GM12873 (cell line): ENCODE measurements at regions not wholly inside any gene's neighbourhood (a gene's known extent, or its start where the extent isn't known, plus 50 kb on each side); places are given as distances from the start of the nearest gene placed in this dataset.

Source experiments
- TF ChIP-seq, protein P1 (sequence below): IDR thresholded peaks from 2 replicates; pipeline ENCODE4 v1.5.1; 2012; ENCODE audit warnings: low read depth, mild to moderate bottlenecking, moderate library complexity, low read length, control low read depth; ENCODE audit not compliant: insufficient read depth; ENCODE audit errors: missing control alignments

DNA sequence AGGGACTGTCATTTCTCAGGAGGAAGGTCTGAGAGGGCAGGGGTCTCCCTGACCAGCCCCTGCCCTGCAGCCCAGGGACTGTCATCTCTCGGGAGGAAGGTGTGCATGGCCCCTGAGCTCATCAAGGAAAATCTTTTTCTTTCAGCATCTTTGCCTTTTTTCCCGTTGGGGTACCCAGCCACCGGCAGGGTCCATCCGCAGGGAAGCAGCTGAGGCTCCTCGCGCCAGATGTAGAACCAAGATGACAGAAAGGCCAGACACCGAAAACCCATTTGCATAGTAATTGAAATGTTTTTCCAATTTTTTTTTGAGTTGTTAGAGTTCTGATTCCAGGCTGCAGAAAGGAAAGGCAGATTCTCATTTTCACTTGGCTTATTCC is 613.9 kb downstream of the TBC1D22A start:
- TF ChIP-seq, protein P1, sequence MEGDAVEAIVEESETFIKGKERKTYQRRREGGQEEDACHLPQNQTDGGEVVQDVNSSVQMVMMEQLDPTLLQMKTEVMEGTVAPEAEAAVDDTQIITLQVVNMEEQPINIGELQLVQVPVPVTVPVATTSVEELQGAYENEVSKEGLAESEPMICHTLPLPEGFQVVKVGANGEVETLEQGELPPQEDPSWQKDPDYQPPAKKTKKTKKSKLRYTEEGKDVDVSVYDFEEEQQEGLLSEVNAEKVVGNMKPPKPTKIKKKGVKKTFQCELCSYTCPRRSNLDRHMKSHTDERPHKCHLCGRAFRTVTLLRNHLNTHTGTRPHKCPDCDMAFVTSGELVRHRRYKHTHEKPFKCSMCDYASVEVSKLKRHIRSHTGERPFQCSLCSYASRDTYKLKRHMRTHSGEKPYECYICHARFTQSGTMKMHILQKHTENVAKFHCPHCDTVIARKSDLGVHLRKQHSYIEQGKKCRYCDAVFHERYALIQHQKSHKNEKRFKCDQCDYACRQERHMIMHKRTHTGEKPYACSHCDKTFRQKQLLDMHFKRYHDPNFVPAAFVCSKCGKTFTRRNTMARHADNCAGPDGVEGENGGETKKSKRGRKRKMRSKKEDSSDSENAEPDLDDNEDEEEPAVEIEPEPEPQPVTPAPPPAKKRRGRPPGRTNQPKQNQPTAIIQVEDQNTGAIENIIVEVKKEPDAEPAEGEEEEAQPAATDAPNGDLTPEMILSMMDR = no peak

DNA sequence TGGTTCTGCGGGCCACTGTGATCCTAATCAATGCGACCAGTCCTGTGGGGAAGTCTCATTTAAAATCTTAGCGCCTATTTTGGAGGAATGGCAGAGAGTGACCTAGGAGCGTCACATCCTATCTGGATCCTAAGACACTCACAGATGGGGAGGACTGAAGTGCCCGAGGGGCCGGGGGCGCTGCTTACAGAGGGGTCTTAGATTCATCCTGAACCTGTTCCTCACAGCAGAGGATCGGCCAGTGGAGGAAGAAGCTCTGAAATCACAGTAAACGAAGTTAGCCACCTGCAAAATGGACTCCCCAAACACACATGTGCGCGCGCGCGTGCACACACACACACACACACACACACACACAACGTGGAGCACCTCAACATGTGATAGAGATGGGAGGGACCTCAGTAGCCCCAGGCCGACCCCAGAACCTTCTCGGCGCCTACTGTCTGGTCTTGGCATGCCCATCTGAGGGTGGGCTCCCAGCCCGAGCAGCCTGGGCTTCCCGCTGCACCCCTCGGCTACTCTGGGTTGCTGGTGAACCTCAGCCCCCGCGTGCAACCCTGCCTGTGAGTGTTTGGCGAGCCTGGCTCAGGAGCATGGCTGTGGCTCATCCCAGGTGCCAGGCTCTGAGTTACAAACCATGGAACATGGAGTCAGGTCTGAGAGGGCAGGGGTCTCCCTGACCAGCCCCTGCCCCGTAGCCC is 613.3 kb downstream of the TBC1D22A start:
- TF ChIP-seq, protein P1 = no peak

DNA sequence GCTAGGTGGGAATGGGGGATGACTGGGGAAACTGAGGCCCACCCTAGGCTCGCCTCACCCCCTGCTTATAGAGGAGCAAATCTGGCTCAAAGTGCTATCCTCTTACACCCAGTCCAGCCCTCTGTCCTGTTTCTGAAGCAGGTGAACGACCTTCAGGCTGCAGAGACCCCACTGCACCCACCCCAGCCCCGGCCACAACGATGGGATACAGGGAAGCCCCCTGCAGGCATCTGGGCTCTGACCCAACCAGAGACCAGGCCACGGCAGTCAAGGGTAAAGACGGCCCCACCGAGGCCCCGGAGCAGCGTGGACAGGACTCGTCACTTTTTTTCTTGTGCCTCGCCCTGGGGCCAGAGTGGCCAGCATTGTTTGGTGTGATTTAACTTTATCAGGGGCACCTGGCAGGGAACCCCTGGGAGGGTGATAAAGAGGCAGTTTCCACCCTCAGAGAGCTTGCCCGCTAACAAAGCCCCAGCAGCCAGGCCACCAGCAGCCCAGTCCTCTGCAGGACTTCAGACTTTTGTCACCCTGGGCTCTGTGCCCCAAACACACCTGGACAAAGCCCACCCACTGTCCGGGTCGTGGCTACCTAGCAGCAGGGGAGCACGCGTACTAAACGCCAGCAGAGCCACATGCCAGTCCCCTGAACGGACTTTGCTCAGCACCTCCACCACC is 612.6 kb downstream of the TBC1D22A start:
- TF ChIP-seq, protein P1 = no peak

DNA sequence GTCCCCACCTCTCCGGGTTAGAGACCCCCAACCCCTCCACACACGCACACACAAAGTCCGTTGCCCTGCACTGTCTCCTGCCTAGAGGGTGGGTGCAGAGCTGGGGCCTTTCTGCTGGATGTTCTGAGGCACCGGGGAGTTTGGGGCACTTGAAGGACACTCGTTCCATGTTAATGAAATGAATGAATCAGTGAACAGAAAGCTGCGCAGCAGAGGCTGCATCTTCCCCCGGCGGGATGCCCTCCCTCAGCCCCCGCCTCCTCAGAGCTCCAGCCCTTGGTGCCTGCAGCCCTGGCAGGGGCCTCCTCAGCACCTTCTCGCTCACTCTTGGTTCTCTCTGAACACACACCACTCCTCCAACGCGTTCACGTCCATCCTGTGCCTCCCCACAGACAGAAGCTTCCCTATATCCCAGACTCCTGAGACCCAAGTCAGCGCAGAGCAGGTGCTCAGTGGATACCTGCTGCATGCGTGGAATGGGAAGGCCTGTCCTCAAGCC is 611.9 kb downstream of the TBC1D22A start:
- TF ChIP-seq, protein P1 = no peak

DNA sequence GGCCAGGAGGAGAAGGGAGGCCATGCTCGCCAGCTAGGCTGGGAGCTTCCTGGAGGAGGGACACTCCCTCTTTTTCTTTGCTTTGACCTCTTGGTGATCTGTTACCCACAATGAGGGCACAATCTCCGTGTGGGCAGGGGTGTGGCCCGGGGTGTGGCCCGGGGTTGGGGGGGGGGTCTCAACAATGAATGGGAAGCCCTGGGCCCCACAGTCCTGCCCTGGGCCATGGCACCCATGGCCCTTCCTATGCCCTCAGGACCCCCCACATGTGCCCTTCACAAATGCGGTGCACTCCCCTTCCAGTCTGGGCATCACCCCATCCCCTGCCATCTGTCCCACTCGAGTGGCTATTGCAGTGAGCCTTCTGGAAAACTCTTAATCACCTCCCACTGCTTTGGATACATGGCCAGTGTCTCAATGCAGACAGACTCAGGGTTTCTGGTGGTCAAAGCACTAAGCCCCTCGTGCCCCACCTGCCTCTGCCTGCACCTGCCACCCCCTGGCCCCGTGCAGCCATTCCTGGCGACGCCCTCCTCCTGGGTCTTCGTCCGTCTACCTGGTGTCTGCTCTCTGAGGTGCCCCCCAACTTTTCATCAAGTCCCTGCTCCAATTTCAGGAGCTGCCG is 611.3 kb downstream of the TBC1D22A start:
- TF ChIP-seq, protein P1 = no peak

DNA sequence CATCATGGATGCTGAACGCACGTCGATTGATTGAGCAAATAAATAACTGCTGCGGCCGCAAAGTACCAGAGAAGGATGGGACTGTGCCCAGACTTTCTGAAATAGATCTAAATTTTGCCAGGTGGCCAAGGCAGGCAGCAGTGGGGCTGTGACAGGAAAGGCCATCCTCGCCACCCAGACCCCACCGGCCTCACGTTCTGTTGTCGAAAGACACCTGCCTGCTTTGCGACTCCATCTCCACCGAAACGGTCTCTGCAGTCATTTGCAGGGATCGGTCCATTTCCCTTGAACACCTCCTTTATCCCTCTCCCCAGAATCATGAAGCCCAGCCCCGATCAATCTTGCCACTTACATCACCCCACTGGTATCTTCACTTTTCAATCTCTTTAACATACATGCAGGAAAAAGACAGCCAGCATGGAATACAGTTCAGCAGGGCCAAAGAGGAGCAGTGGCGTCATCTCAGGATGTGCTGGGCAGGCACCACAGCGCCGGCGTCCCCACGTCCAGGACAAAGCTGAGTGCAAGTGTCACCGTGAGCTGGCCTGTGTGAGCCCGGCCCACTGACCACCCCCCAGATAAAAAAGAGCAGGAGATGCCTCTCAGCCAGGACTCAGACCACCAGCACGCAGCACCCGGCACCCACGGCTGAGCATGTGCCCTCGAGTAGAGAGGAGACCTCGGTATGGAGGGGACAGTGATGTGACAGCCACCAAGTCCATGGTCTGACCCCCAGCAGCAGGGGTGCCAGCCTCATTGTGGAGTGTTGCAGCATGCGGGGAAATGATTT is 610.3 kb downstream of the TBC1D22A start:
- TF ChIP-seq, protein P1 = no peak
